WTC11 (cell line): ENCODE measurements at regions not wholly inside any gene's neighbourhood (a gene's known extent, or its start where the extent isn't known, plus 50 kb on each side); places are given as distances from the start of the nearest gene placed in this dataset.
"Not testable (repeated sequence)": the region's sequence is repeated elsewhere in the genome, so short reads cannot be mapped to it uniquely, and the experiment has no call there.

Experiments
- ATAC-seq: fragments of 200-7000 bp; cut with Tn5 transposase; 2 replicates; pipeline ENCODE4 v1.10.0; 2021; ENCODE audit warnings: mild to moderate bottlenecking, moderate library complexity
- CTCF ChIA-PET: fragments of 300-600 bp; sonication (Branson Sonifier 250); formaldehyde crosslinking; loops from one replicate; lab custom pipeline; 2021; ENCODE audit warnings: antibody characterized with exemption; lab: Charles Lee
- POLR2A ChIA-PET: fragments of 350-600 bp; sonication (Branson Sonifier 250); formaldehyde crosslinking; loops from one replicate; lab custom pipeline; 2021; ENCODE audit warnings: antibody characterized with exemption; lab: Charles Lee
- DNase-seq: peaks from one replicate; pipeline ENCODE4 v3.0.0; 2021; ENCODE audit warnings: low spot score
- H3K27ac Mint-ChIP-seq: 2 replicates; pipeline ENCODE4 v1.8.0; 2021; ENCODE audit warnings: mixed read lengths
- H3K27me3 Mint-ChIP-seq: 2 replicates; pipeline ENCODE4 v1.8.0; 2021; ENCODE audit warnings: low read depth, mild to moderate bottlenecking, moderate library complexity, mixed read lengths
- H3K36me3 Mint-ChIP-seq: 2 replicates; pipeline ENCODE4 v1.8.0; 2021; ENCODE audit warnings: mixed read lengths
- H3K4me1 Mint-ChIP-seq: 2 replicates; pipeline ENCODE4 v1.8.0; 2022; ENCODE audit warnings: mixed read lengths
- H3K4me3 Mint-ChIP-seq: 2 replicates; pipeline ENCODE4 v1.8.0; 2021; ENCODE audit warnings: mild to moderate bottlenecking, moderate library complexity, mixed read lengths
- H3K9me3 Mint-ChIP-seq: 2 replicates; pipeline ENCODE4 v1.8.0; 2021; ENCODE audit warnings: mixed read lengths
- ATF1 ChIP-seq: sonication (generic); formaldehyde crosslinking; IDR thresholded peaks from 2 replicates; pipeline ENCODE4 v1.8.1; 2023; ENCODE audit warnings: mild to moderate bottlenecking, moderate library complexity, missing genetic modification reagents
- CBFB ChIP-seq: sonication (generic); formaldehyde crosslinking; IDR thresholded peaks from 2 replicates; pipeline ENCODE4 v1.8.1; 2022; ENCODE audit warnings: mild to moderate bottlenecking, low read depth, missing genetic modification reagents
- JUN ChIP-seq: sonication (generic); formaldehyde crosslinking; IDR thresholded peaks from 2 replicates; pipeline ENCODE4 v1.8.0; 2023; ENCODE audit warnings: mild to moderate bottlenecking, missing genetic modification reagents
- MYBL2 ChIP-seq: sonication (generic); formaldehyde crosslinking; IDR thresholded peaks from 2 replicates; pipeline ENCODE4 v1.8.1; 2023; ENCODE audit warnings: mild to moderate bottlenecking, moderate library complexity, missing genetic modification reagents
- NR2C2 ChIP-seq: sonication (generic); formaldehyde crosslinking; IDR thresholded peaks from 2 replicates; pipeline ENCODE4 v1.8.0; 2022; ENCODE audit warnings: mild to moderate bottlenecking, missing genetic modification reagents
- ZBTB43 ChIP-seq: sonication (generic); formaldehyde crosslinking; IDR thresholded peaks from 2 replicates; pipeline ENCODE4 v1.8.1; 2023; ENCODE audit warnings: mild to moderate bottlenecking, missing genetic modification reagents
- ZNF138 ChIP-seq: sonication (generic); formaldehyde crosslinking; conservative IDR thresholded peaks from 2 replicates; pipeline ENCODE4 v1.8.1; 2022; ENCODE audit warnings: mild to moderate bottlenecking, moderate library complexity, missing genetic modification reagents
- ZNF232 ChIP-seq: sonication (generic); formaldehyde crosslinking; IDR thresholded peaks from 2 replicates; pipeline ENCODE4 v1.8.0; 2022; ENCODE audit warnings: mild to moderate bottlenecking, missing genetic modification reagents
- ZNF263 ChIP-seq: sonication (generic); formaldehyde crosslinking; IDR thresholded peaks from 2 replicates; pipeline ENCODE4 v1.8.1; 2022; ENCODE audit warnings: low read depth, mild to moderate bottlenecking, moderate library complexity, missing genetic modification reagents
- ZNF423 ChIP-seq: fragments of 250-450 bp; sonication (Bioruptor Pico); IDR thresholded peaks from 2 replicates; pipeline ENCODE4 v2.1.2; 2022; ENCODE audit warnings: mild to moderate bottlenecking, moderate library complexity
- ZSCAN18 ChIP-seq: fragments of 250-450 bp; sonication (Bioruptor Pico); IDR thresholded peaks from 2 replicates; pipeline ENCODE4 v2.1.2; 2022; ENCODE audit warnings: mild to moderate bottlenecking, moderate library complexity
- TF ChIP-seq, protein P1 (sequence below): sonication (generic); formaldehyde crosslinking; IDR thresholded peaks from 2 replicates; pipeline ENCODE4 v1.8.0; 2022; ENCODE audit warnings: mild to moderate bottlenecking, missing genetic modification reagents
- TF ChIP-seq, protein P2 (sequence below): sonication (generic); formaldehyde crosslinking; IDR thresholded peaks from 2 replicates; pipeline ENCODE4 v1.8.1; 2022; ENCODE audit warnings: mild to moderate bottlenecking, moderate library complexity, missing genetic modification reagents
- TF ChIP-seq, protein P3 (sequence below): sonication (generic); formaldehyde crosslinking; IDR thresholded peaks from 2 replicates; pipeline ENCODE4 v1.8.0; 2023; ENCODE audit warnings: missing genetic modification reagents, mild to moderate bottlenecking, borderline replicate concordance
- TF ChIP-seq, protein P4 (sequence below): sonication (generic); formaldehyde crosslinking; conservative IDR thresholded peaks from 2 replicates; pipeline ENCODE4 v1.8.1; 2022; ENCODE audit warnings: mild to moderate bottlenecking, missing genetic modification reagents

DNA sequence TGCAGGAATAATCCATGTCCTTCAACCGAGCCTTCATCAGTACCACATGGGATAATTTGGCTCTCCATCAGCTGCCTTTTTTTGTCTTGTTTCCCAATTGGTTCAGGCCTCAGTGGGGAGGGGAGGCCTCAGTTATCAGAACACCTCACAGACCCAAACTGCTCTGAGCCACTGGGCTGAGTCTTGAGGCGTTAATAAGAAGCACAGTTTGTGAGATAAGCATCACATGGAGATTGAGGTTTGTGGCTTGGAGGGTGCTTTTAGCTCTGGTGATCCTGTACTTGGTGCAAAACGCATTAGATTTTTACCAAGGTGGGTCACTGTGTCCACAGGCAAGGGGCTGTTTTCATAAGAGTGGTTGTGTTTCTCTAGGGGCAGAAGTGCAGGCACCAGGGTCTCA is 82.8 kb upstream of the HPF1 start:
- no peak for TF ChIP-seq ZNF263
- no peak for TF ChIP-seq CBFB
- TF ChIP-seq, protein P1, sequence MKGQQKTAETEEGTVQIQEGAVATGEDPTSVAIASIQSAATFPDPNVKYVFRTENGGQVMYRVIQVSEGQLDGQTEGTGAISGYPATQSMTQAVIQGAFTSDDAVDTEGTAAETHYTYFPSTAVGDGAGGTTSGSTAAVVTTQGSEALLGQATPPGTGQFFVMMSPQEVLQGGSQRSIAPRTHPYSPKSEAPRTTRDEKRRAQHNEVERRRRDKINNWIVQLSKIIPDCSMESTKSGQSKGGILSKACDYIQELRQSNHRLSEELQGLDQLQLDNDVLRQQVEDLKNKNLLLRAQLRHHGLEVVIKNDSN (CRISPR knock-in tag): no peak
- TF ChIP-seq, protein P2, sequence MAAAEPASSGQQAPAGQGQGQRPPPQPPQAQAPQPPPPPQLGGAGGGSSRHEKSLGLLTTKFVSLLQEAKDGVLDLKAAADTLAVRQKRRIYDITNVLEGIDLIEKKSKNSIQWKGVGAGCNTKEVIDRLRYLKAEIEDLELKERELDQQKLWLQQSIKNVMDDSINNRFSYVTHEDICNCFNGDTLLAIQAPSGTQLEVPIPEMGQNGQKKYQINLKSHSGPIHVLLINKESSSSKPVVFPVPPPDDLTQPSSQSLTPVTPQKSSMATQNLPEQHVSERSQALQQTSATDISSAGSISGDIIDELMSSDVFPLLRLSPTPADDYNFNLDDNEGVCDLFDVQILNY (CRISPR knock-in tag): no peak
- no peak for TF ChIP-seq ZNF138
- TF ChIP-seq, protein P3, sequence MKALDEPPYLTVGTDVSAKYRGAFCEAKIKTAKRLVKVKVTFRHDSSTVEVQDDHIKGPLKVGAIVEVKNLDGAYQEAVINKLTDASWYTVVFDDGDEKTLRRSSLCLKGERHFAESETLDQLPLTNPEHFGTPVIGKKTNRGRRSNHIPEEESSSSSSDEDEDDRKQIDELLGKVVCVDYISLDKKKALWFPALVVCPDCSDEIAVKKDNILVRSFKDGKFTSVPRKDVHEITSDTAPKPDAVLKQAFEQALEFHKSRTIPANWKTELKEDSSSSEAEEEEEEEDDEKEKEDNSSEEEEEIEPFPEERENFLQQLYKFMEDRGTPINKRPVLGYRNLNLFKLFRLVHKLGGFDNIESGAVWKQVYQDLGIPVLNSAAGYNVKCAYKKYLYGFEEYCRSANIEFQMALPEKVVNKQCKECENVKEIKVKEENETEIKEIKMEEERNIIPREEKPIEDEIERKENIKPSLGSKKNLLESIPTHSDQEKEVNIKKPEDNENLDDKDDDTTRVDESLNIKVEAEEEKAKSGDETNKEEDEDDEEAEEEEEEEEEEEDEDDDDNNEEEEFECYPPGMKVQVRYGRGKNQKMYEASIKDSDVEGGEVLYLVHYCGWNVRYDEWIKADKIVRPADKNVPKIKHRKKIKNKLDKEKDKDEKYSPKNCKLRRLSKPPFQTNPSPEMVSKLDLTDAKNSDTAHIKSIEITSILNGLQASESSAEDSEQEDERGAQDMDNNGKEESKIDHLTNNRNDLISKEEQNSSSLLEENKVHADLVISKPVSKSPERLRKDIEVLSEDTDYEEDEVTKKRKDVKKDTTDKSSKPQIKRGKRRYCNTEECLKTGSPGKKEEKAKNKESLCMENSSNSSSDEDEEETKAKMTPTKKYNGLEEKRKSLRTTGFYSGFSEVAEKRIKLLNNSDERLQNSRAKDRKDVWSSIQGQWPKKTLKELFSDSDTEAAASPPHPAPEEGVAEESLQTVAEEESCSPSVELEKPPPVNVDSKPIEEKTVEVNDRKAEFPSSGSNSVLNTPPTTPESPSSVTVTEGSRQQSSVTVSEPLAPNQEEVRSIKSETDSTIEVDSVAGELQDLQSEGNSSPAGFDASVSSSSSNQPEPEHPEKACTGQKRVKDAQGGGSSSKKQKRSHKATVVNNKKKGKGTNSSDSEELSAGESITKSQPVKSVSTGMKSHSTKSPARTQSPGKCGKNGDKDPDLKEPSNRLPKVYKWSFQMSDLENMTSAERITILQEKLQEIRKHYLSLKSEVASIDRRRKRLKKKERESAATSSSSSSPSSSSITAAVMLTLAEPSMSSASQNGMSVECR (CRISPR knock-in tag): no peak
- no peak for TF ChIP-seq MYBL2 (CRISPR knock-in tag)
- no peak for TF ChIP-seq ATF1 (CRISPR knock-in tag)
- no peak for TF ChIP-seq ZNF232 (CRISPR knock-in tag)
- no peak for TF ChIP-seq ZNF423 (CRISPR knock-in tag)
- no peak for TF ChIP-seq ZSCAN18 (CRISPR knock-in tag)
- TF ChIP-seq, protein P4, sequence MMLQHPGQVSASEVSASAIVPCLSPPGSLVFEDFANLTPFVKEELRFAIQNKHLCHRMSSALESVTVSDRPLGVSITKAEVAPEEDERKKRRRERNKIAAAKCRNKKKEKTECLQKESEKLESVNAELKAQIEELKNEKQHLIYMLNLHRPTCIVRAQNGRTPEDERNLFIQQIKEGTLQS (CRISPR knock-in tag): no peak
- TF ChIP-seq JUN (CRISPR knock-in tag): no peak
- TF ChIP-seq NR2C2 (CRISPR knock-in tag): no peak
- no peak for TF ChIP-seq ZBTB43
- H3K4me3 Mint-ChIP-seq: no peak overlapping the region
- peaks cover 3% of the 10 kb centered on the region; the same call in 1 of the 2 replicates for H3K36me3 Mint-ChIP-seq
- peaks cover 12% of the 10 kb centered on the region for H3K4me1 Mint-ChIP-seq
- ChIA-PET CTCF (no interaction called here), POLR2A (no interaction called here)
- H3K9me3 Mint-ChIP-seq: peaks cover 16% of the 10 kb centered on the region
- no peak overlapping the region for H3K27ac Mint-ChIP-seq
- ATAC-seq (no peak), DNase-seq (no peak)
- no peaks in the 10 kb centered on the region for H3K27me3 Mint-ChIP-seq

- H3K4me1 Mint-ChIP-seq, CTCF ChIA-PET, POLR2A ChIA-PET, DNase-seq, H3K27ac Mint-ChIP-seq, H3K4me3 Mint-ChIP-seq, ATAC-seq, H3K27me3 Mint-ChIP-seq: not testable (repeated sequence)
- Mint-ChIP-seq H3K36me3 (peaks cover 16% of the 10 kb centered on the region), H3K9me3 (peaks cover 20% of the 10 kb centered on the region)
Measured at GRCh38 chr4:169828329-169828728, 70.6 kb upstream of the HPF1 start.
